SK-N-SH treated with all-trans-retinoic acid at 6 μM for 48 hours (cell line): ENCODE measurements at regions not wholly inside any gene's neighbourhood (a gene's known extent, or its start where the extent isn't known, plus 50 kb on each side); places are given as distances from the start of the nearest gene placed in this dataset.

ENCODE experiments used
- CSDC2 ChIP-seq: fragments of 250-450 bp; sonication (Bioruptor Pico); IDR thresholded peaks from 2 replicates; pipeline ENCODE4 v1.5.0; 2020; ENCODE audit warnings: mild to moderate bottlenecking, moderate library complexity
- ESRRG ChIP-seq: fragments of 250-450 bp; sonication (Bioruptor Pico); IDR thresholded peaks from 2 replicates; pipeline ENCODE4 v1.6.1; 2021; ENCODE audit warnings: mild to moderate bottlenecking
- RARB ChIP-seq: fragments of 250-450 bp; sonication (Bioruptor Pico); IDR thresholded peaks from 2 replicates; pipeline ENCODE4 v1.8.0; 2021; ENCODE audit warnings: mild to moderate bottlenecking, moderate library complexity
- ZFP3 ChIP-seq: fragments of 250-450 bp; sonication (Bioruptor Pico); IDR thresholded peaks from 2 replicates; pipeline ENCODE4 v1.5.0; 2020; ENCODE audit warnings: mild to moderate bottlenecking, moderate library complexity
- ZFP30 ChIP-seq: fragments of 450-650 bp; formaldehyde crosslinking; IDR thresholded peaks from 2 replicates; pipeline ENCODE4 v1.5.0; 2022; ENCODE audit warnings: mild to moderate bottlenecking, moderate library complexity
- ZNF8 ChIP-seq: fragments of 450-650 bp; formaldehyde crosslinking; IDR thresholded peaks from 2 replicates; pipeline ENCODE4 v1.5.0; 2020; ENCODE audit warnings: mild to moderate bottlenecking, moderate library complexity
- TF ChIP-seq, protein P1 (sequence below): fragments of 250-450 bp; sonication (Bioruptor Pico); IDR thresholded peaks from 2 replicates; pipeline ENCODE4 v1.8.0; 2020; ENCODE audit warnings: mild to moderate bottlenecking, moderate library complexity, borderline replicate concordance
- TF ChIP-seq, protein P2 (sequence below): fragments of 250-450 bp; sonication (Bioruptor Pico); IDR thresholded peaks from 2 replicates; pipeline ENCODE4 v1.5.1; 2020; ENCODE audit warnings: low read depth, mild to moderate bottlenecking, moderate library complexity
- TF ChIP-seq, protein P3 (sequence below): fragments of 250-450 bp; sonication (Bioruptor Pico); IDR thresholded peaks from 2 replicates; pipeline ENCODE4 v1.8.0; 2021; ENCODE audit warnings: low read depth, mild to moderate bottlenecking, moderate library complexity, borderline replicate concordance

DNA sequence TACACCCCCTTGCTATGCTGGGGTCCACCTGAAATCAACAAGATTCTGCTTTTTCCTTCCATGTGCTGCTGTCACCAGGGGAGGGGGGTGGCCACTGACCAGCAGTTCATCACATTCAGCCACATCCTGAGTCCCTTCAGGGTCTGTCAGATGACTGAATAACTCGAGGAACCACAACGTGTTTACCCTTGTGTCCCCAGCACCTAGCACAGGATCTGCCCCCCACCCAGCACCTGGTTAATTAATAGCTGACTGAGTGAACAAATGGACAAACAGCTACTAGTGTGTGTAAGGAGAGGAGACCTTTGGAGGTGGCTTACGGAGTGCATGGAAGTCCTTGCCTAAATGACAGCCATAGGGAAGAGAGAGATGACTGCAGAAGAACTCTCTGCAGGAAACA is 119.5 kb upstream of the NCAM1 start:
- no peak for TF ChIP-seq ESRRG
- TF ChIP-seq, protein P1, sequence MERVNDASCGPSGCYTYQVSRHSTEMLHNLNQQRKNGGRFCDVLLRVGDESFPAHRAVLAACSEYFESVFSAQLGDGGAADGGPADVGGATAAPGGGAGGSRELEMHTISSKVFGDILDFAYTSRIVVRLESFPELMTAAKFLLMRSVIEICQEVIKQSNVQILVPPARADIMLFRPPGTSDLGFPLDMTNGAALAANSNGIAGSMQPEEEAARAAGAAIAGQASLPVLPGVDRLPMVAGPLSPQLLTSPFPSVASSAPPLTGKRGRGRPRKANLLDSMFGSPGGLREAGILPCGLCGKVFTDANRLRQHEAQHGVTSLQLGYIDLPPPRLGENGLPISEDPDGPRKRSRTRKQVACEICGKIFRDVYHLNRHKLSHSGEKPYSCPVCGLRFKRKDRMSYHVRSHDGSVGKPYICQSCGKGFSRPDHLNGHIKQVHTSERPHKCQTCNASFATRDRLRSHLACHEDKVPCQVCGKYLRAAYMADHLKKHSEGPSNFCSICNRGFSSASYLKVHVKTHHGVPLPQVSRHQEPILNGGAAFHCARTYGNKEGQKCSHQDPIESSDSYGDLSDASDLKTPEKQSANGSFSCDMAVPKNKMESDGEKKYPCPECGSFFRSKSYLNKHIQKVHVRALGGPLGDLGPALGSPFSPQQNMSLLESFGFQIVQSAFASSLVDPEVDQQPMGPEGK: no peak
- no peak for TF ChIP-seq CSDC2 (CRISPR knock-in tag)
- TF ChIP-seq ZFP30 (CRISPR knock-in tag): no peak
- no peak for TF ChIP-seq RARB (CRISPR knock-in tag)
- TF ChIP-seq, protein P2, sequence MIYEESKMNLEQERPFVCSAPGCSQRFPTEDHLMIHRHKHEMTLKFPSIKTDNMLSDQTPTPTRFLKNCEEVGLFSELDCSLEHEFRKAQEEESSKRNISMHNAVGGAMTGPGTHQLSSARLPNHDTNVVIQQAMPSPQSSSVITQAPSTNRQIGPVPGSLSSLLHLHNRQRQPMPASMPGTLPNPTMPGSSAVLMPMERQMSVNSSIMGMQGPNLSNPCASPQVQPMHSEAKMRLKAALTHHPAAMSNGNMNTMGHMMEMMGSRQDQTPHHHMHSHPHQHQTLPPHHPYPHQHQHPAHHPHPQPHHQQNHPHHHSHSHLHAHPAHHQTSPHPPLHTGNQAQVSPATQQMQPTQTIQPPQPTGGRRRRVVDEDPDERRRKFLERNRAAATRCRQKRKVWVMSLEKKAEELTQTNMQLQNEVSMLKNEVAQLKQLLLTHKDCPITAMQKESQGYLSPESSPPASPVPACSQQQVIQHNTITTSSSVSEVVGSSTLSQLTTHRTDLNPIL: no peak
- TF ChIP-seq ZNF8: no peak
- no peak for TF ChIP-seq ZFP3 (CRISPR knock-in tag)
- TF ChIP-seq, protein P3, sequence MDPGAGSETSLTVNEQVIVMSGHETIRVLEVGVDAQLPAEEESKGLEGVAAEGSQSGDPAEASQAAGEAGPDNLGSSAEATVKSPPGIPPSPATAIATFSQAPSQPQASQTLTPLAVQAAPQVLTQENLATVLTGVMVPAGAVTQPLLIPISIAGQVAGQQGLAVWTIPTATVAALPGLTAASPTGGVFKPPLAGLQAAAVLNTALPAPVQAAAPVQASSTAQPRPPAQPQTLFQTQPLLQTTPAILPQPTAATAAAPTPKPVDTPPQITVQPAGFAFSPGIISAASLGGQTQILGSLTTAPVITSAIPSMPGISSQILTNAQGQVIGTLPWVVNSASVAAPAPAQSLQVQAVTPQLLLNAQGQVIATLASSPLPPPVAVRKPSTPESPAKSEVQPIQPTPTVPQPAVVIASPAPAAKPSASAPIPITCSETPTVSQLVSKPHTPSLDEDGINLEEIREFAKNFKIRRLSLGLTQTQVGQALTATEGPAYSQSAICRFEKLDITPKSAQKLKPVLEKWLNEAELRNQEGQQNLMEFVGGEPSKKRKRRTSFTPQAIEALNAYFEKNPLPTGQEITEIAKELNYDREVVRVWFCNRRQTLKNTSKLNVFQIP: no peak
